ENCODE measurements at regions not wholly inside any gene's neighbourhood (a gene's known extent, or its start where the extent isn't known, plus 50 kb on each side); places are given as distances from the start of the nearest gene placed in this dataset.
A peak's percentile ranks its signal among the peaks of the same experiment; 100 is the strongest.

DNA sequence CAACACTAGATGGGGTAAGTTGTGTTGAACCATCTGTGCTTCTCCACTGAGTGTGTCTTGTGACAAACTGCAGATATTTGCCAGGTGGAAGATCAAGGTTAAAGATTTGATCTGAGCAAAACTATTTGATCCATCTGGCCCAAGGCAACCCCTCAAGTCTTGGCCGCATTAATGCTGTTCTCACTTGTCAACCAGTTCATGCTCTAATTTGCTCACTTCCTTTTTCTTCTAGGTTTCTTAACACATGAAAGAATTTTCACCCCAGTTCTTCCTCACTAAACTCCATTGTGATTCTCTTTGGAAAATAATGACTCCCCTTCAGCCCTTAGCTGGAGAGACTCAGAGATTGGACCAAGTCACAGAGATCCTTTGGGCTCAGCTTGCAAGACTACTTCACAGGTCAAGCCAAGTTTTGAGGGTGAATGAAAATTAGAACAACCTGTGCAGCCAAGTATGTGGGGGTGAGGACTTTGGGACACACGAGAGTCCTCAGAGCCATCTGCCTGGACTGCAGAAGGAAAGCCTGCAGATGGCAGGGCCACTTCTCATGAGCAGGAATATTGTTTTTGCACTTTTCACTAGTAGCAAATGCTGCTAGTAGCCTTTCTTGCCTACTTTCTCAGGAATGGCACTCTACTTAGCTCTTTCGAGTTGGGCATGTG is 166.5 kb downstream of the AXIN2 start:
- Histone ChIP-seq H3K4me3 (ENCODE audit: low read length) (no peak overlapping the region), H3K9me3 (ENCODE audit: control insufficient read depth in 1 of 2, insufficient read depth in 1 of 2, low read length in 2 of 2) (no peaks in the 10 kb centered on the region), H3K36me3 (ENCODE audit: insufficient read depth, low read length) (no peaks in the 10 kb centered on the region), H3K27ac (ENCODE audit: low read depth in 1 of 2, low read length in 2 of 2) (no peak overlapping the region), H3K27me3 (ENCODE audit: control insufficient read depth in 1 of 2, insufficient read depth in 2 of 2, low read length in 2 of 2) (no peaks in the 10 kb centered on the region), H3K4me1 (ENCODE audit: insufficient read depth, low read length) (peaks cover 8% of the 10 kb centered on the region)
- no peaks in the 10 kb centered on the region for H3K27me3 Mint-ChIP-seq
- TF ChIP-seq CTCF (IDR thresholded peaks at IDR 0.05): no peak
- intact Hi-C loops (cut with DNase I, micrococcal nuclease): no loop called here
- CTCF ChIA-PET: no interaction called here
- H3K9me3 Mint-ChIP-seq: no peaks in the 10 kb centered on the region
- no peak overlapping the region for H3K27ac Mint-ChIP-seq
- POLR2A ChIA-PET: no interaction called here
- H3K36me3 Mint-ChIP-seq (ENCODE audit: low read depth): no peaks in the 10 kb centered on the region
- ATAC-seq (ENCODE audit: poor library complexity) (no peak), DNase-seq (no peak)
- H3K4me3 Mint-ChIP-seq: no peak overlapping the region
- H3K4me1 Mint-ChIP-seq (ENCODE audit: low read depth): peaks cover 25% of the 10 kb centered on the region

DNA sequence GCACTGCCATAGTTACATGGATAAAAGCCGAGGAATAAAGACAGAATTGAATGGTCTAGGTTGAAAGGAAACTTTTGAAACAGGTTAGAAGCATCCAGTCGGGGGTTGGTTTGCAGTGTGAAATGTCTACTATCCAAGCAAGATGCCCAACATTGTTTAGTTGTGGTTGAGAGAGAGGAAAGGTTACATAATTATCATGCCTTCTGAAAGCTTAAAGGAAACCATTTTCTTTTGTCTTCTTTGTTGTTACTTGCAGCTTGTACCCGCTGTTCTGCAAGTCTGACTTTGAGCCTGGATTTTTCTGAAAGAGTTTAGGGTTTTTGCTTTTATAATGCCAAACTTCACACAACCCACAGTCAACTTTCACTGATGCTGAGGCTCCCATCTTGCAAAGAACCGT is 167.9 kb downstream of the AXIN2 start:
- Mint-ChIP-seq H3K27me3 (no peaks in the 10 kb centered on the region), H3K27ac (peak overlapping the region; percentile 83), H3K9me3 (no peaks in the 10 kb centered on the region), H3K4me1 (ENCODE audit: low read depth) (peaks cover 25% of the 10 kb centered on the region), H3K4me3 (peak overlapping the region; percentile 62), H3K36me3 (ENCODE audit: low read depth) (no peaks in the 10 kb centered on the region)
- Histone ChIP-seq H3K27ac (ENCODE audit: low read depth in 1 of 2, low read length in 2 of 2) (no peak overlapping the region), H3K36me3 (ENCODE audit: insufficient read depth, low read length) (no peaks in the 10 kb centered on the region), H3K4me3 (ENCODE audit: low read length) (no peak overlapping the region), H3K4me1 (ENCODE audit: insufficient read depth, low read length) (peaks cover 8% of the 10 kb centered on the region), H3K9me3 (ENCODE audit: control insufficient read depth in 1 of 2, insufficient read depth in 1 of 2, low read length in 2 of 2) (no peaks in the 10 kb centered on the region), H3K27me3 (ENCODE audit: control insufficient read depth in 1 of 2, insufficient read depth in 2 of 2, low read length in 2 of 2) (no peaks in the 10 kb centered on the region)
- no peak for TF ChIP-seq CTCF (IDR thresholded peaks at IDR 0.05)
- ChIA-PET POLR2A (no interaction called here), CTCF (no interaction called here)
- DNase-seq (peak in 2 of 14 experiments; percentile 13 to 17), ATAC-seq (ENCODE audit: poor library complexity) (peak; percentile 77)
- intact Hi-C loops (cut with DNase I, micrococcal nuclease): no loop called here

GRCh38 chr17:65389949-65390348 is 171.5 kb downstream of the AXIN2 start:
- no peak overlapping the region for H3K4me3 Mint-ChIP-seq
- Histone ChIP-seq H3K4me3 (ENCODE audit: low read length) (no peak overlapping the region), H3K9me3 (ENCODE audit: control insufficient read depth in 1 of 2, insufficient read depth in 1 of 2, low read length in 2 of 2) (no peaks in the 10 kb centered on the region), H3K27me3 (ENCODE audit: control insufficient read depth in 1 of 2, insufficient read depth in 2 of 2, low read length in 2 of 2) (no peaks in the 10 kb centered on the region), H3K36me3 (ENCODE audit: insufficient read depth, low read length) (no peaks in the 10 kb centered on the region), H3K27ac (ENCODE audit: low read depth in 1 of 2, low read length in 2 of 2) (no peak overlapping the region), H3K4me1 (ENCODE audit: insufficient read depth, low read length) (peaks cover 6% of the 10 kb centered on the region)
- no peaks in the 10 kb centered on the region for H3K9me3 Mint-ChIP-seq
- POLR2A ChIA-PET: no interaction called here
- TF ChIP-seq CTCF (IDR thresholded peaks at IDR 0.05): no peak
- H3K27ac Mint-ChIP-seq: no peak overlapping the region
- no peaks in the 10 kb centered on the region for H3K36me3 Mint-ChIP-seq (ENCODE audit: low read depth)
- CTCF ChIA-PET: no interaction called here
- intact Hi-C loops (cut with DNase I, micrococcal nuclease): no loop called here
- no peak for ATAC-seq (ENCODE audit: poor library complexity)
- peaks cover 19% of the 10 kb centered on the region for H3K4me1 Mint-ChIP-seq (ENCODE audit: low read depth)
- DNase-seq: no peak
- no peaks in the 10 kb centered on the region for H3K27me3 Mint-ChIP-seq
